Astrocyte of the spinal cord (primary cell): ENCODE measurements at regions not wholly inside any gene's neighbourhood (a gene's known extent, or its start where the extent isn't known, plus 50 kb on each side); places are given as distances from the start of the nearest gene placed in this dataset.
"Not testable (repeated sequence)": the region's sequence is repeated elsewhere in the genome, so short reads cannot be mapped to it uniquely, and the experiment has no call there.

ENCODE experiments used
- DNase-seq: peaks from one replicate; pipeline ENCODE4 v3.0.0; 2011; ENCODE audit warnings: low read depth, low spot score
- H3K4me3 ChIP-seq: 2 replicates; pipeline ENCODE4 v1.5.1; 2011; ENCODE audit warnings: low read depth, mild to moderate bottlenecking, low read length, moderate library complexity
- in situ Hi-C: cut with HindIII; loops from 2 replicates; pipeline ENCODE4 v1.10.0; 2017; ENCODE audit warnings: low sequenced_read_pairs
- TF ChIP-seq, protein P1 (sequence below): IDR thresholded peaks from 2 replicates; pipeline ENCODE4 v1.5.1; 2012; ENCODE audit warnings: low read depth, mild to moderate bottlenecking, low read length, inconsistent platforms

GRCh38 chr2:142286618-142287017, 155.8 kb upstream of the LRP1B start:
- H3K4me3 ChIP-seq = no peak overlapping the region
- in situ Hi-C loops = no loop called here
- DNase-seq = no peak
- TF ChIP-seq, protein P1, sequence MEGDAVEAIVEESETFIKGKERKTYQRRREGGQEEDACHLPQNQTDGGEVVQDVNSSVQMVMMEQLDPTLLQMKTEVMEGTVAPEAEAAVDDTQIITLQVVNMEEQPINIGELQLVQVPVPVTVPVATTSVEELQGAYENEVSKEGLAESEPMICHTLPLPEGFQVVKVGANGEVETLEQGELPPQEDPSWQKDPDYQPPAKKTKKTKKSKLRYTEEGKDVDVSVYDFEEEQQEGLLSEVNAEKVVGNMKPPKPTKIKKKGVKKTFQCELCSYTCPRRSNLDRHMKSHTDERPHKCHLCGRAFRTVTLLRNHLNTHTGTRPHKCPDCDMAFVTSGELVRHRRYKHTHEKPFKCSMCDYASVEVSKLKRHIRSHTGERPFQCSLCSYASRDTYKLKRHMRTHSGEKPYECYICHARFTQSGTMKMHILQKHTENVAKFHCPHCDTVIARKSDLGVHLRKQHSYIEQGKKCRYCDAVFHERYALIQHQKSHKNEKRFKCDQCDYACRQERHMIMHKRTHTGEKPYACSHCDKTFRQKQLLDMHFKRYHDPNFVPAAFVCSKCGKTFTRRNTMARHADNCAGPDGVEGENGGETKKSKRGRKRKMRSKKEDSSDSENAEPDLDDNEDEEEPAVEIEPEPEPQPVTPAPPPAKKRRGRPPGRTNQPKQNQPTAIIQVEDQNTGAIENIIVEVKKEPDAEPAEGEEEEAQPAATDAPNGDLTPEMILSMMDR = peak; percentile 36

GRCh38 chr2:142285480-142285879, 154.7 kb upstream of the LRP1B start:
- in situ Hi-C loops = no loop called here
- TF ChIP-seq, protein P1 = no peak
- no peak overlapping the region for H3K4me3 ChIP-seq
- no peak for DNase-seq

DNA sequence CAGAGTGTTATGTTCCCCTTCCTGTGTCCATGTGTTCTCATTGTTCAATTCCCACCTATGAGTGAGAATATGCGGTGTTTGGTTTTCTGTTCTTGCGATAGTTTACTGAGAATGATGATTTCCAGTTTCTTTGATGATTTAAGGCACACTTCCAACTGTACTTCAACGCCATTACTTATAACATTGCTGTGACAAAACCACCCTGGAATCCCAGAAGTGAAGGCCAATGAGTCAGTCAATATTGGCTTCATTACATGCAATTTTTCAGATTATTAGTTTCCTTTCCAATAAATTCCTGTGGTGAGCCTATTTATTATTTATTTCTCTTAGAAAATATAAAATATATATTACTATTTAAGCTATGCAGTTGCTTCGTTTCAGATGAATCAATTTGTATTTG, 153.5 kb upstream of the LRP1B start:
- in situ Hi-C loops, H3K4me3 ChIP-seq: not testable (repeated sequence)
- DNase-seq = peak; percentile 44

DNA sequence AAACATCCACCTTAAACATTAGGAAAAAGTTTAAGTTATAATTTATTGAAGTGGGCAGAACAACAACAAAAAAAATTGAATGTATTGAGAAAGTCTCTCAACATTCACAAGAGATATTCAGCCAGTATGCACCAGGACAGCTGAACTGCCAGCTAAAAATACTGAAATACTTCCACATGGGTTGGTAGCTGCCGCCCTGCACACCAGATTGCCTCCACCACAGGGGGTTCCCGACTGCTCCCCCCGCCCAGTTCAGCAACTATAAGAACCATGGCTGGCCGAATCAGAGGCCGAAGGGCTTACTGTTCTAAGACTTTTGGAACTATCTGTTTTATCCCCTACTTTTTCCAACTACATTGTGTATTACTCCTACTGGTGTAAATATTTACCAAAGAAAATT, 150.0 kb upstream of the LRP1B start:
- DNase-seq = no peak
- TF ChIP-seq, protein P1 = no peak
- in situ Hi-C loops = no loop called here
- no peak overlapping the region for H3K4me3 ChIP-seq

- H3K4me3 ChIP-seq = no peak overlapping the region
- in situ Hi-C loops = no loop called here
- DNase-seq = no peak
- TF ChIP-seq, protein P1 = no peak
Measured at GRCh38 chr2:142270990-142271389, 140.2 kb upstream of the LRP1B start.

GRCh38 chr2:142270291-142270690, 139.5 kb upstream of the LRP1B start:
- in situ Hi-C loops = no loop called here
- no peak for DNase-seq
- H3K4me3 ChIP-seq = no peak overlapping the region
- TF ChIP-seq, protein P1 = no peak

DNA sequence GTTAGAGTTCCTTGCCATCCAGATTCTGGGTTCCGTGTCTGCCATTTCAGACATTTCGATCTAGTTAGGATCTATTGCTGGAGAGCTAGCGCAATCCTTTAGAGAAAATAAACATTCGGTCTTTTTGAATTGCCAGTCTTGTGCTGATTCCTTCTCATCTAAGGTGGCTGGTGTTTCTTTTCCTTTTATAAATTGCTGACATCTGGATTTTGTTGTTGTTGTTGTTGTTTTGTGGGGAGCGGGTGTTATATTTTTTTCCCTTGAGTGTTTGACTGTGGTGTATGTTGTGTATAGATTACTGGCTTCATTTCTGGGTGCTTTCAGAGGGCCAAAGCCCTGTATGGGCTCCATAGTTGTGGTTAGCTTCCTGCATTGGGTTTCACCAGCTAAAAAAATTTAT, 128.5 kb upstream of the LRP1B start:
- TF ChIP-seq, protein P1 = no peak
- DNase-seq = no peak
- in situ Hi-C loops = no loop called here
- no peak overlapping the region for H3K4me3 ChIP-seq
